ENCODE measurements at regions not wholly inside any gene's neighbourhood (a gene's known extent, or its start where the extent isn't known, plus 50 kb on each side); places are given as distances from the start of the nearest gene placed in this dataset.

- no peak for TF ChIP-seq CTCF (IDR thresholded peaks at IDR 0.05; ENCODE audit: low read length)
- no peak for TF ChIP-seq EZH2 (IDR thresholded peaks at IDR 0.05; ENCODE audit: borderline replicate concordance, low read length)
Observed at GRCh38 chr18:56030060-56030459, 442.1 kb upstream of the TCF4 start.

Data from OCI-LY1 (cell line).